Loucy (cell line): ENCODE measurements at regions not wholly inside any gene's neighbourhood (a gene's known extent, or its start where the extent isn't known, plus 50 kb on each side); places are given as distances from the start of the nearest gene placed in this dataset.

ENCODE experiments used
- H2AFZ ChIP-seq: fragments of 200-600 bp; sonication (generic); 2 replicates; pipeline ENCODE4 v1.6.0; 2016; ENCODE audit warnings: antibody characterized with exemption, mild to moderate bottlenecking, low read length, moderate library complexity
- H3F3A ChIP-seq: fragments of 200-600 bp; 2 replicates; pipeline ENCODE4 v1.6.0; 2016; ENCODE audit warnings: antibody characterized with exemption, low read depth, mild to moderate bottlenecking
- H3K27me3 ChIP-seq: fragments of 200-600 bp; sonication (generic); 2 replicates; pipeline ENCODE4 v1.6.1; 2014; ENCODE audit warnings: low read length, mild to moderate bottlenecking; ENCODE audit not compliant: insufficient read depth, poor library complexity, severe bottlenecking
- H3K36me3 ChIP-seq: fragments of 200-600 bp; sonication (generic); 2 replicates; pipeline ENCODE4 v1.6.1; 2016; ENCODE audit warnings: low read length; ENCODE audit not compliant: insufficient read depth
- H3K4me1 ChIP-seq: fragments of 200-600 bp; sonication (generic); 2 replicates; pipeline ENCODE4 v1.5.1; 2014; ENCODE audit warnings: low read length, mild to moderate bottlenecking; ENCODE audit not compliant: insufficient read depth, poor library complexity, severe bottlenecking
- H3K4me2 ChIP-seq: fragments of 200-600 bp; sonication (generic); 2 replicates; pipeline ENCODE4 v1.6.0; 2014; ENCODE audit warnings: antibody characterized with exemption, low read length, low read depth, mild to moderate bottlenecking; ENCODE audit not compliant: poor library complexity, severe bottlenecking
- H3K4me3 ChIP-seq: fragments of 200-600 bp; sonication (generic); 2 replicates; pipeline ENCODE4 v1.5.1; 2014; ENCODE audit warnings: low read length, mild to moderate bottlenecking, mixed read lengths; ENCODE audit not compliant: poor library complexity, severe bottlenecking
- H3K79me2 ChIP-seq: fragments of 200-600 bp; sonication (generic); 2 replicates; pipeline ENCODE4 v1.6.1; 2014; ENCODE audit warnings: low read length; ENCODE audit not compliant: insufficient read depth
- H3K9ac ChIP-seq: fragments of 200-600 bp; sonication (generic); 2 replicates; pipeline ENCODE4 v1.6.0; 2014; ENCODE audit warnings: mild to moderate bottlenecking, low read depth, low read length, moderate library complexity; ENCODE audit not compliant: poor library complexity, severe bottlenecking
- H3K9me2 ChIP-seq: fragments of 200-600 bp; sonication (generic); replicated peaks from 2 replicates; pipeline ENCODE4 v1.6.1; 2016; ENCODE audit warnings: low read depth, low read length, mixed read lengths
- H3K9me3 ChIP-seq: fragments of 200-600 bp; sonication (generic); 2 replicates; pipeline ENCODE4 v1.6.1; 2014; ENCODE audit warnings: mild to moderate bottlenecking, antibody characterized with exemption, low read length, low read depth; ENCODE audit not compliant: insufficient read depth
- H4K20me1 ChIP-seq: fragments of 200-600 bp; sonication (generic); 2 replicates; pipeline ENCODE4 v1.6.0; 2014; ENCODE audit warnings: antibody characterized with exemption, low read length, mild to moderate bottlenecking; ENCODE audit not compliant: insufficient read depth, poor library complexity, severe bottlenecking
- EZH2phosphoT487 ChIP-seq: fragments of 200-600 bp; IDR thresholded peaks from 2 replicates; pipeline ENCODE4 v1.6.1; 2018; ENCODE audit warnings: antibody characterized with exemption, mild to moderate bottlenecking, moderate library complexity, borderline replicate concordance
- TF ChIP-seq, protein P1 (sequence below): fragments of 200-600 bp; sonication (generic); conservative IDR thresholded peaks from 2 replicates; pipeline ENCODE4 v1.5.1; 2014; ENCODE audit warnings: mild to moderate bottlenecking, antibody characterized with exemption, low read length

DNA sequence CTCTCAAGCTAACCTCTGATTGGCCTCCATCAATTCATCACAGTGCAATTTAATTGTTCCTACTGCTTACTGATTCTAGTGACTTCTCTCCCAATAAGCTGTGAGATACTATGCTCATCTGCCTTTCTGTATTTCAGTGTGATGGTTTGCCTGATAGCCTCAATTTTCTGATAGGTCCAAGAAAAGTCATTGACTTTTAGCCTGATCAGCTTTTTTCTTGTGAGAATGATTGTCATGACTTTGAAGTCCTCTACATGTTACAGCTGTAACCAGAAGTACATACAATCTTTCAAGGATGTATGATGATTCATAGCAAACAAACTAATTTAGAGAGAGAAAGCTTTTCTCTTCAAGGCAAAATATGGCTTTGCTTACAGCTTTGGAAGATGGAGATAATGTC is 463.8 kb upstream of the CNTN3 start:
- H3K4me3 ChIP-seq, result no peak overlapping the region
- no peaks in the 10 kb centered on the region for H3K36me3 ChIP-seq
- H3F3A ChIP-seq, result no peaks in the 10 kb centered on the region
- H3K79me2 ChIP-seq, result no peaks in the 10 kb centered on the region
- H3K9ac ChIP-seq, result no peak overlapping the region
- no peaks in the 10 kb centered on the region for H3K27me3 ChIP-seq
- H3K4me2 ChIP-seq, result no peak overlapping the region
- H3K9me3 ChIP-seq, result no peaks in the 10 kb centered on the region
- H4K20me1 ChIP-seq, result no peaks in the 10 kb centered on the region
- no peak overlapping the region for H2AFZ ChIP-seq
- no peaks in the 10 kb centered on the region for H3K9me2 ChIP-seq
- H3K4me1 ChIP-seq, result no peaks in the 10 kb centered on the region
- TF ChIP-seq EZH2phosphoT487, result no peak

DNA sequence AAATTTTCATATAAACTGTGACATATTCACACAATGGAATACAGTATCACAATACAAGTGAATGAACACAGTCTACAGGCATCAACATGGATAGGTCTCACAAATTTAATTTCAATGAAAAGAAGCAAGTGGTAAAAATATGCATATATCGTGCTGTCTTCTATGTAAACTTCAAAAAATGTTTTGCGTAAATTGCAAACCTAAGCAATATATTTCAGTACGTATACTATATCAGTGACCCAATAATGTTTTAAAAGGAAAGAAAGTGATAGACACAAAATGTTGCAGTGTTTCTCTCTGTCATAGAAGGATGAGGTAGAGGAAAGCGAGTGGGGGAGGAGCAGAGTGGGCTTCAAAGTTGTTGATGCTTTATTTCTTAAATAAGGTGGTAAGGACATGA is 468.4 kb upstream of the CNTN3 start:
- Histone ChIP-seq H3K4me1 (no peaks in the 10 kb centered on the region), H3F3A (no peaks in the 10 kb centered on the region), H3K9ac (no peak overlapping the region), H3K36me3 (no peaks in the 10 kb centered on the region), H3K9me3 (no peaks in the 10 kb centered on the region), H3K4me3 (no peak overlapping the region), H3K4me2 (no peak overlapping the region), H3K27me3 (no peaks in the 10 kb centered on the region), H3K9me2 (no peaks in the 10 kb centered on the region), H3K79me2 (no peaks in the 10 kb centered on the region), H4K20me1 (no peaks in the 10 kb centered on the region), H2AFZ (no peak overlapping the region)
- TF ChIP-seq EZH2phosphoT487, result no peak
- TF ChIP-seq, protein P1, sequence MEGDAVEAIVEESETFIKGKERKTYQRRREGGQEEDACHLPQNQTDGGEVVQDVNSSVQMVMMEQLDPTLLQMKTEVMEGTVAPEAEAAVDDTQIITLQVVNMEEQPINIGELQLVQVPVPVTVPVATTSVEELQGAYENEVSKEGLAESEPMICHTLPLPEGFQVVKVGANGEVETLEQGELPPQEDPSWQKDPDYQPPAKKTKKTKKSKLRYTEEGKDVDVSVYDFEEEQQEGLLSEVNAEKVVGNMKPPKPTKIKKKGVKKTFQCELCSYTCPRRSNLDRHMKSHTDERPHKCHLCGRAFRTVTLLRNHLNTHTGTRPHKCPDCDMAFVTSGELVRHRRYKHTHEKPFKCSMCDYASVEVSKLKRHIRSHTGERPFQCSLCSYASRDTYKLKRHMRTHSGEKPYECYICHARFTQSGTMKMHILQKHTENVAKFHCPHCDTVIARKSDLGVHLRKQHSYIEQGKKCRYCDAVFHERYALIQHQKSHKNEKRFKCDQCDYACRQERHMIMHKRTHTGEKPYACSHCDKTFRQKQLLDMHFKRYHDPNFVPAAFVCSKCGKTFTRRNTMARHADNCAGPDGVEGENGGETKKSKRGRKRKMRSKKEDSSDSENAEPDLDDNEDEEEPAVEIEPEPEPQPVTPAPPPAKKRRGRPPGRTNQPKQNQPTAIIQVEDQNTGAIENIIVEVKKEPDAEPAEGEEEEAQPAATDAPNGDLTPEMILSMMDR, result no peak

DNA sequence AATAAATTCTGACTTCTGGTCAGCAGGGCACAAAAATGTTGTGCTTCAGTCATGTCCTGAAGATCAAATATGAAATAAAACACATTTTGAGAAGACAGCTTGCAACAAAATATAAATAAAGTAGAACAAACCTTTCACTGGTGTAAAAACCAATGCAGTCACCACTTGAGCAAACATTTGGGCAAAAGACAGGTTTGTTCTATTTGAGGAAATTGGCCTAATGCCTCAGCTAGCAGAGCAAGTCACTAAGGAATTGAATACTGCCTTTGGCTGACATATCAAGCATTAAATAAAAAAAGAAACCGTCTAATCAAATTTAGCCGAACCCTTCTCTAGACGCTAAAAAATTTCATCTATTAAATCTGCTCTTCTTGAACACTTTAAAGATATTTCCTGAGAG is 475.4 kb upstream of the CNTN3 start:
- H3F3A ChIP-seq, result no peaks in the 10 kb centered on the region
- no peaks in the 10 kb centered on the region for H3K36me3 ChIP-seq
- no peak overlapping the region for H3K4me2 ChIP-seq
- no peak overlapping the region for H3K9ac ChIP-seq
- H3K4me3 ChIP-seq, result no peak overlapping the region
- no peaks in the 10 kb centered on the region for H3K9me3 ChIP-seq
- H4K20me1 ChIP-seq, result no peaks in the 10 kb centered on the region
- no peaks in the 10 kb centered on the region for H3K4me1 ChIP-seq
- TF ChIP-seq, protein P1, result no peak
- TF ChIP-seq EZH2phosphoT487, result no peak
- no peak overlapping the region for H2AFZ ChIP-seq
- no peaks in the 10 kb centered on the region for H3K9me2 ChIP-seq
- H3K79me2 ChIP-seq, result no peaks in the 10 kb centered on the region
- no peaks in the 10 kb centered on the region for H3K27me3 ChIP-seq

DNA sequence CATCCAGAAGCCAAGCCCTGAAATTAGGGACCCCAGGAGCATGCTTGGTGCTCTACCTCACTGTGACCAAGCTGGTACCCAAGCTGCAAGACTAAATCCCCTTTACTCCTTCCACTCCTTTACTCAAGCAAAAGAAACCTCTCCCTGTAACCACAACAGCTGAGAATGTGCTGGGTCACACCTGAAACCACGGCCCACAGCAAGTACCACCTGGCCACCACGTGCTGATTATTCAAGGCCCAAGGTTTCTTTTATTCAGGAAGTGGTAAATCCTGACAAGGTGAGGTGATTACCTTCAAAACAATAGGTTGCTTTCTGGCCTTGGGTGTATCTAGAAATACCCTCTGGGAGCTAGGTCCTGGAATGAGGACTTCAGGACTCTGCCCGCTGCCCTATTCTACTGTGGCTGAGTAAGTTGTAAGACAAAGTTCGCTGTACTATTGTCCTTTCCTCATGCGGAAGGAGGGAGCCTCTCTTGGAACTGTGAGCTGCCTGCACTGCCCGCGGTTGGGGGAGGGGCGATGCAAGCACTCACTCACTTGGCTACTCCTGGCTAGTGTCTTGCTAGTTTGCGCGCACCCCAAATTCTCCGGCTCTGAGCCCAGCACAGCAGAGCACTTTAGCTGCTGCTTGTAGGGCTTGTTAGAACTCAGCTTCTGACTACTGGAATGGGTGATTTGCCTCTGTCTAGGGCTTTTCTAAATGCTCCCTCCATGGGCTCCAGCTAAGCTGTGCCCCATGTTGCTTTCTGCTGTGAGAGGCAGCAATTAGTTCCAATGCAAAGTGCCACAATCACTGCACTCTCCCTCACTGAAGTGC is 487.1 kb upstream of the CNTN3 start:
- H2AFZ ChIP-seq, result no peak overlapping the region
- H3K9me2 ChIP-seq, result no peaks in the 10 kb centered on the region
- H3K36me3 ChIP-seq, result no peaks in the 10 kb centered on the region
- H4K20me1 ChIP-seq, result no peaks in the 10 kb centered on the region
- no peak overlapping the region for H3K9ac ChIP-seq
- no peaks in the 10 kb centered on the region for H3K27me3 ChIP-seq
- no peak overlapping the region for H3K4me3 ChIP-seq
- no peaks in the 10 kb centered on the region for H3F3A ChIP-seq
- H3K4me1 ChIP-seq, result no peaks in the 10 kb centered on the region
- H3K4me2 ChIP-seq, result no peak overlapping the region
- H3K9me3 ChIP-seq, result no peaks in the 10 kb centered on the region
- no peaks in the 10 kb centered on the region for H3K79me2 ChIP-seq
- TF ChIP-seq, protein P1, result no peak
- TF ChIP-seq EZH2phosphoT487, result no peak
